Stimulated activated CD8-positive, alpha-beta memory T cell treated with anti-CD3 and anti-CD28 coated beads, Interleukin-4, amount 100 ng/mL, for 4 hours (primary cell): ENCODE measurements at regions not wholly inside any gene's neighbourhood (a gene's known extent, or its start where the extent isn't known, plus 50 kb on each side); places are given as distances from the start of the nearest gene placed in this dataset.

Experiments
- DNase-seq, 2 donors: peaks; one replicate each; pipeline ENCODE4 v3.0.0-alpha.2; 2020; ENCODE audit warnings: low read depth in 2 of 2, low spot score in 1 of 2

DNA sequence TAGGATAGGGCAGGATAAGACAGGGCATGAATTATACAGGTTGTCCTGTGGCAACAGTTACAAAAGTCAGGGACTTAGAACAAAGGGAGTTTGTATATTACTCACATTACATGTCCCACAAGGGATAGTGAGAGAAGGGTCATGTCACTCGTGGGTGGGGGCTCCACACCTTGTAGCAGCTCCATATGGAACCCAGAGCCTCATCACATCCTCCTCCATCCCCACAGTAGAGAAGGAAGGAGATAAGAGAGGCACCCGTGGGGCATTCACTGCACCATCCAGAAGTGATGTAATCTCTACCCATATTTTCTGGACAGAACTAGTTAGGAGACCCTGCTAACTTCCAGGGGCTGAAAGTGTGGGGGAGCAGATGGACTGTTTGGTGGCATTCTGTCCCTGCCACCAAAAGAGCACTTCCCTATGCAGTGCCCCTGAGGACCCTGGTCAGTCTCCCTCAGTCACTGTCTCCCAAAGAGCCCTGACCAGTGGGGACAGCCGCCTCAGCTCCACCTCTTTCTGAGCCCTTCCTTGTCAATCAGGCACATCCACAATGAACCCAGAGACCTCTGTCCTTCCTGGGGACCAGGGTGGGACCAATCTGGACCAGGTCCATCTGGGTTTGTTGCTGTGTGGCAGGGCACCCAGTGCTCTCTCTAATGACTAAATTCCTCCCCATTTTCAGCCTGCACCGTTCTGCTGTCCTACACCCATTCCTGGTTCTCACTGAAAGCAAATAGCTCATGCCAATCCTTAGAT lies 154.8 kb upstream of the ETV3 start:
- no peak for DNase-seq

DNA sequence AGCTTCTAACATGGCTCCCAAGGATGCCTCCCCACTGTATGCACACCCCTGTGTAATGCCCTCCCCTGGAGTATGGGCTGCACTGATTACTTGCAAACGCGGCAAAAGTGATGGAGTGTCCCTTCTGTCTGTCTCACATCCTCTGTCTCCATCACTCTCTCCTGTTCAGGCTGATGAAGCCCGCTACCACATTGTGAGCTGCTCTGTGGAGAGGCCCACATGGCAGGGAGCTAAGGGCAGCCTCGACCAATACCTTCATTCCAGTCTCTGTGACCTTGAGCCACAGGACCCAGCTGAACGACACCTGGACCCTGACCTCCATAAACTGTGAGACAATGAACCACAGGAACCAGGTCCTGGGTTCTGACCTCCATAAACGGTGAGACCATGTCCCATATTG lies 154.1 kb upstream of the ETV3 start:
- no peak for DNase-seq

DNA sequence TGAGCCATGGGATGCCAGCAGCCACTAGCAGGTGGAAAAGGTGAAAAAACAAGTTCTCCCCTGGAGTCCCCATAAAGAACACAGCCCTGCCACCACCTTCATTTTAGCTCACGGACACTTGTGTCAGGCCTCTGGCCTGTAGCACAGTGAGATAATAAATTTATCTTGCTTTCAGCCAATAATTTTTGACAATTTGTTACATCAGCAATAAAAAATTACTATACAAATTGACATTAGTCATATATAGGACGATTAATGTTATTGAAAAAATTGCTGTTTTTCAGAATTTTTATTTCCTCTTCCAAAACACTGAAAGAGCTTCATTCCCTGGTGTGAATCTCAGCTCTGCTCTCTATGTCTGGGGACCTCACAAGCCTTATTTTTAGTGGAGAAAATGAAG lies 152.9 kb upstream of the ETV3 start:
- no peak for DNase-seq

DNA sequence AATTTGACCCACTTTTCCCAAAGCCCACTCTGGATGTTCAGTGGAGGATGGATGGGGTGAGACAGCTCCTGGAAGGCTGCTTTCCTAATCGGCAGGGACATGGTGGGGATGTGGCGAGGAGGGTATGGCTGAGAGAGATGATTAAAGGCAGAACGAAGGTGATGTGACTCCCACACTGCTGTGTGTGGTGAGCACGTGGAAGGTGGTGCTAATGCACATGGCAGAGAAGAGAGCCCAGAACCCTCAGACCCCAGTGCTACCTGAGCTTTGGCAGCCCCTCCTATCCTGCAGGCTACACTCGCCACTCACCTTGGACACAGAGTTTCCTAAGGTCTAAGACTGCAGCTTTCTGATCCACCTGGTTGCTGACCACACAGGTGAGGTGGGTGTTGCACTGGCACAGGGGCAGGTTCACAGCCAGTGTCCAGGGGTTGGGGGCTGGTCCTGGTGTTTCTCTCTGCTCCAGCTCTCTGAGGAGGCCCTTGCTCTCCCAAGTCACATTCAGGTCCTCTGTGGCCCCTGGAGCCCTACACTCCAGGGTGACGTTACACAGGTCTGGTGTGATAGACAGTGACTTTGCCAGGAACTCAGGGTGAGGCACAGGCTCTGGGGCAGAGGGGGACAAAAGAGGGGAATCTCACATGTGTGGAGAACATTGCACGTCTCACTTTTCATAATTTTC lies 151.4 kb upstream of the ETV3 start:
- DNase-seq = no peak

DNA sequence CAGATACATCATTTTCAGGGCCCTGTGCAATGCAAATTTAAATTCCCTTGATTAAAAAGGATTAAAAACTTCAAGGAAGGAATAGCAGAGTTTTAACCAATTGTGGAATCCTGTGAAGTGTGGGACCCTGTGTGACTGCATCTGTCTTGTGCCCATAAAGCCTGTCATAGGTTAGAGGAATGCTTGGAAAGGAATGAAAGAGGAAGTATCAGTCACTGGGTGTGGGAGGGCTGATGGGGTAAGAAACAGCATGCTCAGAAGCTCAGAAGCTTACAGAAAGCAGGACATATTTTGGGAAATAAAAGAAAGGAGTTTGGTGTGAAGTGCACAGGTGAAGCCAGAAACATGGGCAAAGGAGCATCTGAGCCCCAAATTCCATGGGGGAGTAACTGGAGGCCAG lies 150.8 kb upstream of the ETV3 start:
- no peak for DNase-seq

DNA sequence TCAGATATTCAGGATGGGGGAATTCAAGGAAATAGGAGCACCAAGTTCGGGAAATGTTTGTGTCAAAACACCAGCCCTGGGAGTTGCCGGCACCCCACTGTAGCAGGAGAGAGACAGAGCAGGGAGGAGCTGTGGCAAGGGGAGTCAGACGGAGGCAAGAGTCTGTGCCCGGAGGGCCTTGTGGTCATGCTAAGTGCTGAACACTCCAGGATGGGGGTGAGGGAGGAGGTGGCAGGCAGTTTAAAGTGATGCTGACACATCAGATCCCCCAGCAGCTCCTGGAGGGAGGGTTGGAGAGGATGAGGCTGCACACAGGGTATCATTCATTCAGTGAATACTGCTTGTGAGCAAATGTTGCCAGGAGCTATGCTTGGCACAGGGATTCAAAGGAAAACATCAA lies 150.3 kb upstream of the ETV3 start:
- DNase-seq = no peak

DNA sequence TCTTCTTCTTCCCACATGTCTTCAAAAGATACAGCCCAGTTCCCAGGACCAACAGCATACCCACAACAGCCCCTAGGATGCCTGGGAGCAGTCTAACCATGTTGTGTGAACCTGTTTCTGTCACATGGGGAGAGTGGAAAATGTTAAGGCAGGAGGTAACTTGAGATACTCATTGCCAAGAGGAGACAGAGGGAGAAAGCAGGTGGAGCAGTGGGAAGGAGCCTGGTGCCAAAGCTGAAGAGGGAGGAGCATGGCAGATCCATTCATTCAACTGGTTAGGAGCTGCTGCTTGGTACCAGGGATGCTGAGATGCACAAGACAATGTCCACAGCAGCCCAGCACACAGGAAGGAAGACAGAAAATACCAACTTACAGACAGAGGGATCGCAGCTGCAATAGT lies 149.8 kb upstream of the ETV3 start:
- no peak for DNase-seq

DNA sequence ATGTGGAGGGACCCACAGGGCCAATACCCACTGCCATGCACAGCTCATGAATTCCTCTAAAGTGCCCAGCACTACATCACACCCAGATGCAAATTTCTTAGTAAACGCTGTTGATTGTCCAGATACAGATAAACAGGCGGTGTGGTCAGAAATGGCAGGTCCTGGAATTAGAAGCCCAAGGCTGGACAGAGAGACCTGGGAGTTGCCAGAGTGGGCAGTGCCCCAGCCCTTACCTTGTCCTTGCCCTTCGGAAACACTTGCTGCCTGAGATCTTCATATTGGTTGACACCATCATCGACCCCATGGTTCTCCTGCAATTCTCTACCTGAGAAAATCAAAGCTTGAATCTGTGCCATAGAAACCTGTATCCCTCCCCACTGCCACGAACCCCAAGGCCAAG lies 149.3 kb upstream of the ETV3 start:
- no peak for DNase-seq

DNA sequence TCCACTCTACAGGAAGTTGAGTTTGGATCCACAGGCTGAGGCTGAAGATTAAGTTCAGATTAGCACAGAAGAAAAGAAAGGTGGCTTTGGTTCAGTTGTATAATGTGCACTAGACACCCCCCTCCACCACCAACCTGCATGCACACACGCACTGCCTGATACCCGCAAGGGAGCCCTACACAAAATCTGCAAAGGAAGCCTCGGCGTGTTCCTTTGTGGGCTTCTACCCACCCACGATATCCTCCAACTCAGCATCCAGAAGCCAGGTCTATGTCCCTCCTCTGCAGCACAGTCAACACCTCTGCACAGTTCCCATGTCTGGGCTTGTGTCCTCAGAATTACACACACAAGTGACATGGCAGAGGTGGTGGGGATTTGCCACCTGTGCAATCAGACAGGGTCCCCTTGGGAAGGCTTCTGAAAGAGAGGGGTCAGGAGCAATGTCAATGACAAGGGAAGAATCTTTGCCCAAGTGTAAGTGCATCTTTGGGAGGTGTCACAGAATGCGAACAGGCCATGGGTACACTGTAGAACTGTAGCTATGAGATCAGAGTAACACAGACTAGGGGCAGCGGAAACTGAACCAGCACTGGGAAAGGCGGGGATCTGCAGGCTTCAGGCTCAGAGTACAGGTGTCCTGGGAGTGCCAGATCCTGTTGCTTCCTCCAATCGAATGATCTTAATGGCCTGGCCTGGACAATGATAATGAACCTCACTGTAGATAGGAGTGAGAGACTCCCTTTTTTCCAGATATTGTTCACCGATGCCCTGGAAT lies 148.6 kb upstream of the ETV3 start:
- no peak for DNase-seq

DNA sequence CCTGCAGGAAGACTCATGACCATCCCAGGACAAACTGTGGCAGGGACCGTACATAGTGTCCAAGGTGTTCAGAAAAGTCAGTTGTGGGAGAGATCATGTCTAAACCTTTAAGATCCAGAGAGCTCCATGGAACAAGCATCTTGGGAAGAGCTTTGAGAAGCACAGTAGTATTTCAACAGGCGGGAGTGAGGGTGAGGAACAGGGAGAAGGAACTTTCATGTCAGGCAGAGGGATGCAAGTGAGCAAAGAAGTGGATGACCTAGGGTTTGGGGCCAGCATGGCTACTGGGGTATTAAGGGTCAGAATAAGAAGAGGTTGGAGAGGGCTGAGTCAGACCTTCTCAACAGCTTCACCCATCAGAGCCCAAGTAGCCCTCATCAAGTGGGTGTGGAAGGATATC lies 147.9 kb upstream of the ETV3 start:
- DNase-seq = no peak

DNA sequence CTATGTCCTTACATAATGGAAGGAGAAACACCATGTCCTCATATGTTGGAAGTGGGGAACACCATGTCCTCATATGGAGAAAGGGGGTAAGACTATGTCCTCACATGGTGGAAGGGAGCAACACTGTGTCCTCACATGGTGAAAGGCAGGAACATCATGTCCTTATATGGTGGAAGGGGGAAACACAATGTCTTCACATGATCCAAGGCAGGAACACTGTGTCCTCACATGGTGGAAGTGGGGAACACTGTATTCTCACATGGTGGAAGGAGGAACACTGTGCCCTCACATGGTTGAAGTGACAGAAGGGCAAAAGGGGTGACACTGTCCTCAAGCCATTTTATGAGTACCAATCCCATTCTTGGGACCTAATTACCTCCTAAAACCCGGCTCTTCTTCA lies 146.3 kb upstream of the ETV3 start:
- no peak for DNase-seq

DNA sequence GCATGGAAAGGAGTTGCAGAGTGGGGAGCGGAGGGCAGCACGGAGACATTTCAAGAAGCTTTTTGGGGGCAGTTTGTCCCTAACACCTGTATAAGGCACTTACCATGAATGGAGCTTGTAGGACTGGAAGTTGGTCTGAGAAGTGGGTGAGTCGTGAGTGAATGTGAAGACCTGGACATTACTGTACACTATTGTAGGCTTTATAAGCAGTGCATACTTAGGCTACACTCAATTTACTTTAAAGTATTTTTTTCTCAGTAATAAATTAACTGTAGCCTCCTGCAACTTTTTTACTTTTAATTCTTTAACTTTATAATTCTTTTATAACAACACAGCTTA lies 141.6 kb upstream of the ETV3 start:
- DNase-seq = no peak

DNA sequence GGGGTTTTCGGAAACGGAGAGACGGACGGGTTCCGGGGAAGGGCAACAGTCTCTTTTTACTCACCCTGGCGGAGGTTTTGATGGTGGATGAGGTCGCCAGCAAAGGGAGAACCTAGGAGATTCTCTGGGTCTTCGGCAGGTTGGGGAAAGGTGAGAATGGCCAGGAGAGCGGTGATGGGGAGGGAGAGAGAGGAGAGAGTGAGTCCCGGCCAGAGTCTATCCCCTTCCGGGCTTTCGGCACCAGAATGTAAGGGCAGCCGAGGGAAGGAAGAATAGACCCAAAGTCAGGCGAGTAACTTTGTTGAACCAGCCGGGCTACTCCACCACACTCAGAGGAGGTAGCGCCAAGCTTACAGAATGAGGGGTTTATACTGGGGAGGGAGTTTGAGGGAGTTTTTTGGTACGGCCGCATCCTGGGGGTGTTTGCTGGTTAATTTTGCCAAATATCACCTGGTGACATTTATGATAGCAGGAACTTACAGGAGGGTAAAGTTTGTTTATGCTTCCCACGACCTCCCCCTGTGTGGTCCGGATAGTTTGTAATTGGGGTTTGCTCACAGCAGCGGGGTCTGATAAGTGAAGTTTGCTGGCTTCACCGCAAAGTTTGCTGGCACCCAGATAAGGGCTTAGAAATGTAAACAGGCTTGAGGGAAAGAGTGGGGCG lies 141.1 kb upstream of the ETV3 start:
- no peak for DNase-seq

DNA sequence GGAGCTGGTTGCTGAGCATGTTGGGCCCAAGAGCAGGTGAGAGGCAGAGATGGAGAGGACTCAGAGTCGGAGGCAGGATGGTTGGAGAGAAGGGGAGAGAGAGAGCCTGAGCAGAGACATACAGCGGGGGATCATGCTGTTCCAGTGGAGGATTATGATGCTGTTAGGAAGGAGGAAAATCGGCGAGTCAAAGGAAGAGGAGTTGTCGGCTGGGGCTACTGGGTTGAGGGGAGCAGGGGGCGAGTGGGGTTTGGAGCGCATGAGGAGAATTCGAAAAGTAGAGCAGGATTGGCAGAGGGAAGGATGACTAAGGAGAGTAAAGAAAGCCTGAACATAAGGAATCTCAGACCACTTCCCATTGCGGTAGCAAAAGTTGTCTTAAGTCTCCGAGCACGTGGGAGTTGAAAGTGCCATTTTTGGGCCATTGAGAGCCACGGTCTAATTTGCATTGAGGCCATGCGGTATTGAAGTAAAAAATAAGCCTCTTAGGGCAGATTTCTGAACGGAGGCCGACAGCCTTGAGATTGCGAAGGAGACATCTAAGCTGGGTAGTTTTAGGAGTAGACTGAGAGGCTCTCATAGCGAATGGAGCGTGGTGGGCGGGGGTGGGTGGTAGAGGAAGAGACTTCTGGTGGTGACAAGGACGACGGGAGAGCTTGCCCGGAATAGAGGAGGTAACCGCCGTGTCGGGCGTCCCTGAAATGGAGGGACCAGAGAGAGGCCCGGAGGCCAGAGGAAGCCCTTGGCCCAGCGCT lies 140.4 kb upstream of the ETV3 start:
- no peak for DNase-seq

DNA sequence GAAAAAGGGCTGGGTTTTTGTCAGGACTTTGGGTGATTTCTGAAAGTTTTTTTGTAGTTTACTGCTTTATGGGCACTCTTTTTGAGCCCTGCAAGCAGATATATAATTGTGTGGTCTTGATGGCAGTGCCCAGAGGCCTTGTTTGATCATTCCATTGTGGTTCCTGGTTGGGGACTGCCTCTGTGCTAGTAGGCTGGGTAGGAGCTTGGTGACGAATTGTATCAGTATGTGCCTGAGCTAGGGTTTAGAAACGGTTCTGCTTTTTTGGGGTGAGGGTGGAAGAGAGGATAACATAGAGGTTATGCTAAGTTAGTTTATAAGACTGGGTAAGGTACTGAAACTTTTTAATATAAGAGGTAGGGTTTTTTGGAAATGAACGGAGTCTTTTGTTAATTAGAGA lies 139.7 kb upstream of the ETV3 start:
- no peak for DNase-seq

DNA sequence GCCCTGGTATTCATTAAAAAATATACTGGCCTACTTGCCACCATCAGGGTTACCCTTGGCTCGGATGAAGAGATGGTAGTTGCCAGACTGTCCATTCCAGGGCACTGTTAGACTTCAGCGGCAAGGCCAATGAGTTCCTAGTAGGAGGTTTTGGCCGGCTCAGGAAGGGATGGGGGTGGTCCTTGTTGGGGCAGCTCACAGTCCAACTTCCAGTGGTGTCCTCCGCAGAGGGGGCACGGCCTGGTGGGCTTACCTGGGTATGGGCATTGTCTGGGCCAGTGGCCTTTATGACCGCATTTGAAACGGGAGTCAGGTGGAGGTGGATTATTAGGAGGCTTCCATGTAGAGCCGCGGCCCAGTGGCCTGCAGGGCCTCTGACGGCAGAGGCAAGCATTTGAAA lies 139.1 kb upstream of the ETV3 start:
- no peak for DNase-seq

DNA sequence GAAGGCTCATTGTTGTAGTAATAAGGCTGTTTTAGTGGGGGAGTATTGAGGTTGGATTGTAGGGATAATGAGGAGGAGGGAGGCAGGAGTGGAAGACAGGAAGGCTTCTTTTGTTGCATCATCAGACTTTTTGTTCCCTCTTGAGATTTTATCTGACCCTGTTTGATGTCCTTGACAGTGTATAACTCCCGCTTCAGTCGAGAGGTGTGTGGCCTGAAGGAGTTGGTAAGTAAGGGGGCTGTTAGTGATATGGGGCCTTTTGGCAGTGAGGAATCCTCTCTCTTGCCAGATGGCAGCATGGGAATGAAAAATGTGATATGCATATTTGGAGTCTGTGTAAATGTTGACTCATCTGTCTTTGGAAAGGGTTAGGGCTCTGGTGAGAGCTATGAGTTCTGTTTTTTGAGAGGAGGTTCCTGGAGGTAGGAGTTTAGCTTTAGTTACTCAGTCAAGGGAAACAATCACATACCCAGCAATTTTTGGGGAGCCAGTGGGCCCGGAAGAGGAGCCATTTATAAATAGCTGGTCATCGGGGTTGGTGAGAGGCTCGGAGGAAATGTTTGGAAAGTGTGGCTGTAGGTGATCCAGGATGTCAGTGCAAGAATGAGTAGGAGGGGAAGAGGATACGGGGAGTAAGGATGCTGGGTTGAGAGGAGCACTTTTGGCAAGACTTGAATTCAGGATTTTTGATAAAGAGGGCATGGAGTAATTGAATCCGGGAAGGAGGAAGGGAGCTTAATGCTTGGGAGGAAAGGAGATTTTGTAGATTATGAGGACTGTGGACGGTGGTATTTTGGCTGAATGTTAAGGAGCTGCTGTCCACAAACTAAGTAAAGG lies 136.7 kb upstream of the ETV3 start:
- no peak for DNase-seq

DNA sequence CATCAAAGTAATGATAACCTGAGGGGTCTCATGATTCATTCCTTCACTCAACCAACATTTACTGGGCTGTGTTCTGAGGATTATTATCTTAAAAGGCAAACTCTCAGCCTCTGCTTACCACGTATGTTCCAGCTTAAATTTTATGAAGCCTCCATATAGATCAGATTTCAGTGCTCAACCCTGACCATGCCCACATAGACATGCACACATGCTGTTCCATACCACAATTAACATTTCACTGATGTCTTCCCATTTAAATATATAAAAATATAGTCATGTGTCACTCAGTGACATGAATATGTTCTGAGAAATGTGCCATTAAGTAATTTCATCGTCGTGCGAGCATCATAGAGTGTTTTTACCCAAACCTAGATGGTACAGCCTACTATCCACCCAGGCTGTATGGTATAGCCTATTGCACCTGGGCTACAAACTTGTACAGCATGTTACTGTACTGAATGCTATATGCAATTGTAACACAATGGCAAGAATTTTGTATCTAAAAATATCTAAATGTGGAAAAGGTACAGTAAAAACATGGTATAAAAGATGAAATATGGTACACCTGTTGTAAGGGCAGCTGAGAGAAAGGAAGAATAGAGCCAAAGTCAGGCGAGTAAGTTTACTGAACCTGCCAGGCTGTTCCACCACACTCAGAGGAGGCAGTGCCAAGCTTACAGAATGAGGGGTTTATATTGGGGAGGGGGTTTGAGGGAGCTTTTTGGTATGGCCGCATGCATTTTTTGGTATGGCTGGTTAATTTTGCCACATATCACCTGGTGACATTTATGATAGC lies 134.7 kb upstream of the ETV3 start:
- no peak for DNase-seq

DNA sequence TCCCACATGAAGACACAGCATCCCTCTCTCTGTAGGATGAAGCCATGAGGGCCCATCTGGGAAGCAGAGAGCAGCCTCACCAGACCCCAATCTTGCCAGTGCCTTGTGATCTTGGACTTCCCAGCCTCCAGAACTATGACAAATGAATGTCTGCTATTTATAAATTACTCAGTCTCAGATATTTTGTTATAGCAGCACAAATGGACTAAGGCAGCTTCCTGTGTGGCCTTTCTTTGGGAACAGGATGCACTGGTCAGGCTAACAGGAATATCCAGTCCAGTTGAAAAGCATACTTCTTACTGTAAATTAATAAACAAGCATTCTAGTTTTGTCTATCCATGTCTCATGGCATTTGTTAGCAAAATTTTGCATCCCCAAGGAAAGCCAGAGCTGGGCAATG lies 134.1 kb upstream of the ETV3 start:
- DNase-seq = no peak
